Neuronal stem cell (in vitro differentiated cells): ENCODE measurements at regions not wholly inside any gene's neighbourhood (a gene's known extent, or its start where the extent isn't known, plus 50 kb on each side); places are given as distances from the start of the nearest gene placed in this dataset.

ENCODE experiments used
- DNase-seq: peaks from one replicate; pipeline ENCODE4 v3.0.0-alpha.2; 2013; ENCODE audit warnings: low spot score
- H2AFZ ChIP-seq: one replicate; pipeline ENCODE4 v1.6.1; 2013; ENCODE audit warnings: mild to moderate bottlenecking, low read length, inconsistent platforms
- H2AK5ac ChIP-seq: 2 replicates; pipeline ENCODE4 v1.6.1; 2013; ENCODE audit warnings: low read depth, mild to moderate bottlenecking, inconsistent platforms, low read length, moderate library complexity, mixed read lengths
- H2BK120ac ChIP-seq: 2 replicates; pipeline ENCODE4 v1.6.1; 2013; ENCODE audit warnings: low read depth, mild to moderate bottlenecking, inconsistent platforms, low read length, moderate library complexity, mixed read lengths
- H2BK12ac ChIP-seq: one replicate; pipeline ENCODE4 v1.6.1; 2013; ENCODE audit warnings: low read length, inconsistent platforms
- H2BK15ac ChIP-seq: 2 replicates; pipeline ENCODE4 v1.6.1; 2013; ENCODE audit warnings: mild to moderate bottlenecking, low read length, inconsistent platforms, mixed read lengths
- H2BK5ac ChIP-seq: one replicate; pipeline ENCODE4 v1.6.1; 2013; ENCODE audit warnings: inconsistent platforms, mild to moderate bottlenecking, low read length, moderate library complexity
- H3K14ac ChIP-seq: one replicate; pipeline ENCODE4 v1.6.1; 2013; ENCODE audit warnings: low read length, inconsistent platforms
- H3K18ac ChIP-seq: 2 replicates; pipeline ENCODE4 v1.6.1; 2013; ENCODE audit warnings: low read length, inconsistent platforms
- H3K23ac ChIP-seq: 2 replicates; pipeline ENCODE4 v1.6.1; 2013; ENCODE audit warnings: low read depth, mild to moderate bottlenecking, mixed read lengths, low read length, inconsistent platforms; ENCODE audit not compliant: poor library complexity
- H3K27ac ChIP-seq: replicated peaks from 3 replicates; pipeline ENCODE4 v1.5.1; 2013; ENCODE audit warnings: low read length, inconsistent platforms
- H3K27me3 ChIP-seq, 3 experiments: 2 replicates each; pipeline ENCODE4 v1.6.1; 2013; ENCODE audit warnings: low read length in 3 of 3, mild to moderate bottlenecking in 2 of 3, inconsistent platforms in 1 of 3, low read depth in 1 of 3, mixed read lengths in 1 of 3, moderate library complexity in 1 of 3; ENCODE audit not compliant: control insufficient read depth in 3 of 3, insufficient read depth in 3 of 3
- H3K36me3 ChIP-seq, 2 donors: replicated peaks in 1 of 2; 2 replicates each; pipeline ENCODE4 v1.6.1; 2013; ENCODE audit warnings: low read length in 2 of 2; ENCODE audit not compliant: control insufficient read depth in 2 of 2, insufficient read depth in 2 of 2
- H3K4ac ChIP-seq: 2 replicates; pipeline ENCODE4 v1.6.1; 2013; ENCODE audit warnings: inconsistent platforms, mild to moderate bottlenecking, low read length, moderate library complexity
- H3K4me1 ChIP-seq, 2 donors: 1 replicate in 1 of 2; 2 replicates in 1 of 2; pipeline ENCODE4 v1.6.1; 2013; ENCODE audit warnings: low read length in 2 of 2, low read depth in 1 of 2; ENCODE audit not compliant: control insufficient read depth in 2 of 2, insufficient read depth in 1 of 2
- H3K4me2 ChIP-seq: one replicate; pipeline ENCODE4 v1.6.1; 2013; ENCODE audit warnings: mild to moderate bottlenecking, low read length, inconsistent platforms; ENCODE audit not compliant: insufficient read depth, poor library complexity, severe bottlenecking
- H3K4me3 ChIP-seq, 2 donors: 2 replicates each; pipeline ENCODE4 v1.5.1; 2013; ENCODE audit warnings: low read length in 2 of 2, mild to moderate bottlenecking in 2 of 2, inconsistent platforms in 1 of 2, moderate library complexity in 1 of 2
- H3K79me1 ChIP-seq: one replicate; pipeline ENCODE4 v1.6.1; 2013; ENCODE audit warnings: low read depth, mild to moderate bottlenecking, inconsistent platforms, low read length, moderate library complexity
- H3K9ac ChIP-seq: one replicate; pipeline ENCODE4 v1.6.1; 2013; ENCODE audit warnings: mild to moderate bottlenecking, low read depth, low read length, inconsistent platforms; ENCODE audit not compliant: poor library complexity
- H3K9me3 ChIP-seq, 2 donors: replicated peaks in 1 of 2; 2 replicates each; pipeline versions ENCODE3 to v1.6.1; 2013; ENCODE audit warnings: low read length in 2 of 2, mild to moderate bottlenecking in 2 of 2, inconsistent platforms in 1 of 2, low read depth in 1 of 2, mixed read lengths in 1 of 2, moderate library complexity in 1 of 2; ENCODE audit not compliant: control insufficient read depth in 2 of 2, insufficient read depth in 1 of 2
- H4K8ac ChIP-seq: one replicate; pipeline ENCODE4 v1.6.1; 2013; ENCODE audit warnings: low read depth, mild to moderate bottlenecking, inconsistent platforms, low read length, moderate library complexity
- H4K91ac ChIP-seq: one replicate; pipeline ENCODE4 v1.6.1; 2013; ENCODE audit warnings: low read length, low read depth, mild to moderate bottlenecking, inconsistent platforms; ENCODE audit not compliant: poor library complexity
- WGBS, 2 donors: extraction: QIAGEN DNeasy Blood & Tissue Kit; methylation state at CpG; one replicate each; pipeline ENCODE4 v1.1.7; 2013; ENCODE audit warnings: missing lambda C conversion rate in 2 of 2, mixed read lengths in 1 of 2; ENCODE audit not compliant: insufficient read length in 2 of 2, insufficient replicate concordance in 1 of 2; ENCODE audit errors: extremely low coverage in 2 of 2; 5-methylcytosine and 5-hydroxymethylcytosine counted together

GRCh38 chr4:43754566-43754965 lies 694.0 kb downstream of the KCTD8 start:
- Histone ChIP-seq H3K27me3 (no peaks in the 10 kb centered on the region), H3K14ac (no peak overlapping the region), H3K4me2 (no peak overlapping the region), H2AFZ (no peak overlapping the region), H3K4me1 (no peaks in the 10 kb centered on the region), H3K79me1 (no peaks in the 10 kb centered on the region), H3K9ac (no peak overlapping the region), H3K18ac (no peak overlapping the region), H3K36me3 (no peaks in the 10 kb centered on the region), H2BK12ac (no peak overlapping the region), H4K91ac (no peak overlapping the region), H2BK120ac (no peak overlapping the region), H3K9me3 (no peaks in the 10 kb centered on the region), H3K4ac (no peak overlapping the region), H3K4me3 (no peak overlapping the region), H3K27ac (no peak overlapping the region), H2AK5ac (no peak overlapping the region), H2BK15ac (no peak overlapping the region), H4K8ac (no peak overlapping the region), H2BK5ac (no peak overlapping the region), H3K23ac (no peak overlapping the region)
- DNase-seq, result no peak
- WGBS, 2 donors, result no CpG with 5 or more reads among the region's 3 CpGs

GRCh38 chr4:43757147-43757546 lies 691.5 kb downstream of the KCTD8 start:
- H2BK120ac ChIP-seq, result no peak overlapping the region
- no peak overlapping the region for H3K9ac ChIP-seq
- H3K27ac ChIP-seq, result no peak overlapping the region
- H3K4me3 ChIP-seq, result no peak overlapping the region
- no peak overlapping the region for H4K8ac ChIP-seq
- H2BK15ac ChIP-seq, result no peak overlapping the region
- no peak overlapping the region for H3K18ac ChIP-seq
- H3K4ac ChIP-seq, result no peak overlapping the region
- H3K4me1 ChIP-seq, result no peaks in the 10 kb centered on the region
- no peak overlapping the region for H2AK5ac ChIP-seq
- H3K79me1 ChIP-seq, result no peaks in the 10 kb centered on the region
- no peak overlapping the region for H3K14ac ChIP-seq
- H3K4me2 ChIP-seq, result no peak overlapping the region
- no peak overlapping the region for H2BK12ac ChIP-seq
- H3K23ac ChIP-seq, result no peak overlapping the region
- no peak overlapping the region for H2BK5ac ChIP-seq
- H4K91ac ChIP-seq, result no peak overlapping the region
- H3K9me3 ChIP-seq, result no peaks in the 10 kb centered on the region
- no peak for DNase-seq
- H2AFZ ChIP-seq, result no peak overlapping the region
- no peaks in the 10 kb centered on the region for H3K36me3 ChIP-seq
- H3K27me3 ChIP-seq, result no peaks in the 10 kb centered on the region

GRCh38 chr4:43758836-43759235 lies 689.8 kb downstream of the KCTD8 start:
- no peaks in the 10 kb centered on the region for H3K4me1 ChIP-seq
- no peak overlapping the region for H3K4me3 ChIP-seq
- no peak overlapping the region for H2AK5ac ChIP-seq
- no peak overlapping the region for H2BK15ac ChIP-seq
- H3K36me3 ChIP-seq, result no peaks in the 10 kb centered on the region
- no peak overlapping the region for H3K27ac ChIP-seq
- no peaks in the 10 kb centered on the region for H3K79me1 ChIP-seq
- no peaks in the 10 kb centered on the region for H3K9me3 ChIP-seq
- H3K18ac ChIP-seq, result no peak overlapping the region
- no peak overlapping the region for H2BK120ac ChIP-seq
- no peaks in the 10 kb centered on the region for H3K27me3 ChIP-seq
- no peak overlapping the region for H3K9ac ChIP-seq
- H2AFZ ChIP-seq, result no peak overlapping the region
- no CpG with 5 or more reads among the region's 1 CpG for WGBS, 2 donors
- H3K14ac ChIP-seq, result no peak overlapping the region
- H4K91ac ChIP-seq, result no peak overlapping the region
- no peak overlapping the region for H2BK5ac ChIP-seq
- no peak for DNase-seq
- H3K4ac ChIP-seq, result no peak overlapping the region
- no peak overlapping the region for H2BK12ac ChIP-seq
- H3K4me2 ChIP-seq, result no peak overlapping the region
- no peak overlapping the region for H4K8ac ChIP-seq
- H3K23ac ChIP-seq, result no peak overlapping the region

- no peak for DNase-seq
- H2AK5ac ChIP-seq, result no peak overlapping the region
Measured at GRCh38 chr4:43763029-43763610, 685.5 kb downstream of the KCTD8 start.

More at GRCh38 chr4:43763029-43763610, 685.5 kb downstream of the KCTD8 start:
- Histone ChIP-seq H3K9ac (no peak overlapping the region), H4K8ac (no peak overlapping the region), H2BK15ac (no peak overlapping the region), H3K9me3 (no peaks in the 10 kb centered on the region), H2BK120ac (no peak overlapping the region), H3K23ac (no peak overlapping the region), H3K18ac (no peak overlapping the region), H2BK12ac (no peak overlapping the region), H2BK5ac (no peak overlapping the region), H2AFZ (no peak overlapping the region), H3K14ac (no peak overlapping the region), H4K91ac (no peak overlapping the region), H3K27me3 (no peaks in the 10 kb centered on the region), H3K4me3 (no peak overlapping the region), H3K4ac (no peak overlapping the region), H3K4me2 (no peak overlapping the region), H3K27ac (no peak overlapping the region), H3K4me1 (no peaks in the 10 kb centered on the region), H3K36me3 (no peaks in the 10 kb centered on the region), H3K79me1 (no peaks in the 10 kb centered on the region)
- WGBS, 2 donors, result no CpG with 5 or more reads among the region's 4 CpGs
